ENCODE measurements at regions not wholly inside any gene's neighbourhood (a gene's known extent, or its start where the extent isn't known, plus 50 kb on each side); places are given as distances from the start of the nearest gene placed in this dataset.

DNA sequence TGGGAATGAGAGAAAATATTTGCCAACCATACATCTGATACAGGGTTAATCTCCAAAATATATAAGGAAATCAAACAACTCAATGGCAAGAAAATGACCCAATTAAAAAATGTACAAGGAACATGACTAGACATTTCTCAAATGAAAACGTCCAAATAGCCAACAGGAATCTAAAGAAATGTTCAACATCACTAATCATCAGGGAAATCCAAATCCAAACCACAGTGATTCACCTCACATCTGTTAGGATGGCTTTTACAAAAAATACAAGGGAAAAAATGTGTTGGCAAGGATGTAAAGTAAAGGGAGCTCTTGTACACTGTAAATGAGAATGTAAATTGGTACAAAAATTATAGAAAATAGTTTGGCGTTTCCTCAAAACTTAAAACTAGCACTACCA, 54.7 kb upstream of the ZRANB2 start:
- Histone ChIP-seq H3K27me3 (no peaks in the 10 kb centered on the region), H3K27ac (no peak overlapping the region), H3K4me1 (no peaks in the 10 kb centered on the region), H3K4me3 (no peak overlapping the region), H3K9me3 (peaks cover 0 to 47% (median 7%) of the 10 kb centered on the region in 4 donors), H3K36me3 (no peaks in the 10 kb centered on the region)
- WGBS, 2 donors = 68 to 78% methylated on average over 2 of the region's 2 CpGs
- TF ChIP-seq EP300 (IDR thresholded peaks at IDR 0.05) (no peak), POLR2A (IDR thresholded peaks at IDR 0.05) (no peak)
- TF ChIP-seq, protein P1, sequence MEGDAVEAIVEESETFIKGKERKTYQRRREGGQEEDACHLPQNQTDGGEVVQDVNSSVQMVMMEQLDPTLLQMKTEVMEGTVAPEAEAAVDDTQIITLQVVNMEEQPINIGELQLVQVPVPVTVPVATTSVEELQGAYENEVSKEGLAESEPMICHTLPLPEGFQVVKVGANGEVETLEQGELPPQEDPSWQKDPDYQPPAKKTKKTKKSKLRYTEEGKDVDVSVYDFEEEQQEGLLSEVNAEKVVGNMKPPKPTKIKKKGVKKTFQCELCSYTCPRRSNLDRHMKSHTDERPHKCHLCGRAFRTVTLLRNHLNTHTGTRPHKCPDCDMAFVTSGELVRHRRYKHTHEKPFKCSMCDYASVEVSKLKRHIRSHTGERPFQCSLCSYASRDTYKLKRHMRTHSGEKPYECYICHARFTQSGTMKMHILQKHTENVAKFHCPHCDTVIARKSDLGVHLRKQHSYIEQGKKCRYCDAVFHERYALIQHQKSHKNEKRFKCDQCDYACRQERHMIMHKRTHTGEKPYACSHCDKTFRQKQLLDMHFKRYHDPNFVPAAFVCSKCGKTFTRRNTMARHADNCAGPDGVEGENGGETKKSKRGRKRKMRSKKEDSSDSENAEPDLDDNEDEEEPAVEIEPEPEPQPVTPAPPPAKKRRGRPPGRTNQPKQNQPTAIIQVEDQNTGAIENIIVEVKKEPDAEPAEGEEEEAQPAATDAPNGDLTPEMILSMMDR (IDR thresholded peaks at IDR 0.05) = no peak
- DNase-seq (ENCODE audit: low spot score in 2 of 2) = no peak
